ENCODE measurements at regions not wholly inside any gene's neighbourhood (a gene's known extent, or its start where the extent isn't known, plus 50 kb on each side); places are given as distances from the start of the nearest gene placed in this dataset.

- TF ChIP-seq CTCF (IDR thresholded peaks at IDR 0.05) (no peak), EP300 (IDR thresholded peaks at IDR 0.05) (no peak), POLR2A (IDR thresholded peaks at IDR 0.05) (no peak), POLR2AphosphoS5 (IDR thresholded peaks at IDR 0.05) (no peak)
Observed at GRCh38 chr18:56487801-56488200, 150.6 kb downstream of the TXNL1 start.
